ENCODE measurements at regions not wholly inside any gene's neighbourhood (a gene's known extent, or its start where the extent isn't known, plus 50 kb on each side); places are given as distances from the start of the nearest gene placed in this dataset.

- Histone ChIP-seq H3K36me3 (ENCODE audit: insufficient read depth, low read length) (no peaks in the 10 kb centered on the region), H3K4me1 (ENCODE audit: insufficient read depth, low read length, poor library complexity, severe bottlenecking) (no peaks in the 10 kb centered on the region), H3K9me3 (ENCODE audit: low read length) (no peaks in the 10 kb centered on the region), H4K20me1 (ENCODE audit: insufficient read depth, low read length) (no peaks in the 10 kb centered on the region), H3K4me2 (ENCODE audit: low read length) (no peak overlapping the region), H3K79me2 (ENCODE audit: insufficient read depth, low read depth, low read length) (no peaks in the 10 kb centered on the region), H2AFZ (ENCODE audit: low read length) (no peak overlapping the region), H3K9me2 (ENCODE audit: insufficient read depth, low read length) (no peaks in the 10 kb centered on the region), H3K27ac (ENCODE audit: low read depth, low read length, poor library complexity, severe bottlenecking) (no peak overlapping the region), H3K4me3 (ENCODE audit: low read depth, low read length, poor library complexity, severe bottlenecking) (no peak overlapping the region)
- intact Hi-C loops (cut with micrococcal nuclease; ENCODE audit: unreplicated experiment) = no loop called here
- no TSS peak for BruUV-seq (replicated peaks)
- DNase-seq (ENCODE audit: low spot score) = no peak
- CTCF ChIA-PET (ENCODE audit: unreplicated experiment) = no interaction called here
- POLR2A ChIA-PET = interaction anchor here (0.6 kb wide), 1 partner anchor 42 kb away, joined by 4 read pairs; no protein-coding TSS in a partner anchor
- no peak for TF ChIP-seq EZH2phosphoT487 (IDR thresholded peaks at IDR 0.05; ENCODE audit: borderline replicate concordance, low read depth, low read length)
- TF ChIP-seq, protein P1, sequence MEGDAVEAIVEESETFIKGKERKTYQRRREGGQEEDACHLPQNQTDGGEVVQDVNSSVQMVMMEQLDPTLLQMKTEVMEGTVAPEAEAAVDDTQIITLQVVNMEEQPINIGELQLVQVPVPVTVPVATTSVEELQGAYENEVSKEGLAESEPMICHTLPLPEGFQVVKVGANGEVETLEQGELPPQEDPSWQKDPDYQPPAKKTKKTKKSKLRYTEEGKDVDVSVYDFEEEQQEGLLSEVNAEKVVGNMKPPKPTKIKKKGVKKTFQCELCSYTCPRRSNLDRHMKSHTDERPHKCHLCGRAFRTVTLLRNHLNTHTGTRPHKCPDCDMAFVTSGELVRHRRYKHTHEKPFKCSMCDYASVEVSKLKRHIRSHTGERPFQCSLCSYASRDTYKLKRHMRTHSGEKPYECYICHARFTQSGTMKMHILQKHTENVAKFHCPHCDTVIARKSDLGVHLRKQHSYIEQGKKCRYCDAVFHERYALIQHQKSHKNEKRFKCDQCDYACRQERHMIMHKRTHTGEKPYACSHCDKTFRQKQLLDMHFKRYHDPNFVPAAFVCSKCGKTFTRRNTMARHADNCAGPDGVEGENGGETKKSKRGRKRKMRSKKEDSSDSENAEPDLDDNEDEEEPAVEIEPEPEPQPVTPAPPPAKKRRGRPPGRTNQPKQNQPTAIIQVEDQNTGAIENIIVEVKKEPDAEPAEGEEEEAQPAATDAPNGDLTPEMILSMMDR (conservative IDR thresholded peaks at IDR 0.05; ENCODE audit: low read length) = peak; percentile 35; the same call in 1 of the 2 replicates
Measured at GRCh38 chr12:102543494-102544485, 63.4 kb upstream of the IGF1 start.

- intact Hi-C loops (cut with micrococcal nuclease; ENCODE audit: unreplicated experiment) = no loop called here
- Histone ChIP-seq H3K9me3 (ENCODE audit: low read length) (no peaks in the 10 kb centered on the region), H3K4me3 (ENCODE audit: low read depth, low read length, poor library complexity, severe bottlenecking) (no peak overlapping the region), H3K36me3 (ENCODE audit: insufficient read depth, low read length) (no peaks in the 10 kb centered on the region), H2AFZ (ENCODE audit: low read length) (no peak overlapping the region), H3K4me1 (ENCODE audit: insufficient read depth, low read length, poor library complexity, severe bottlenecking) (no peaks in the 10 kb centered on the region), H3K4me2 (ENCODE audit: low read length) (no peak overlapping the region), H3K79me2 (ENCODE audit: insufficient read depth, low read depth, low read length) (no peaks in the 10 kb centered on the region), H3K9me2 (ENCODE audit: insufficient read depth, low read length) (no peaks in the 10 kb centered on the region), H4K20me1 (ENCODE audit: insufficient read depth, low read length) (no peaks in the 10 kb centered on the region), H3K27ac (ENCODE audit: low read depth, low read length, poor library complexity, severe bottlenecking) (no peak overlapping the region)
- TF ChIP-seq, protein P1 (conservative IDR thresholded peaks at IDR 0.05; ENCODE audit: low read length) = no peak
- TF ChIP-seq EZH2phosphoT487 (IDR thresholded peaks at IDR 0.05; ENCODE audit: borderline replicate concordance, low read depth, low read length) = no peak
- POLR2A ChIA-PET = no interaction called here
- no TSS peak for BruUV-seq (replicated peaks)
- CTCF ChIA-PET (ENCODE audit: unreplicated experiment) = no interaction called here
- no peak for DNase-seq (ENCODE audit: low spot score)
Measured at GRCh38 chr12:102542816-102543440, 62.6 kb upstream of the IGF1 start.

Data from OCI-LY7 (cell line).